A549 (cell line): ENCODE measurements at regions not wholly inside any gene's neighbourhood (a gene's known extent, or its start where the extent isn't known, plus 50 kb on each side); places are given as distances from the start of the nearest gene placed in this dataset.

ENCODE experiments used
- POLR2A ChIP-seq: IDR thresholded peaks from 2 replicates; pipeline ENCODE4 v1.6.1; 2012; ENCODE audit warnings: mild to moderate bottlenecking, low read length
- TF ChIP-seq, protein P1 (sequence below): fragments of >200 bp; sonication (Bioruptor Twin); formaldehyde crosslinking; IDR thresholded peaks from 3 replicates; pipeline ENCODE4 v1.5.1; 2016

DNA sequence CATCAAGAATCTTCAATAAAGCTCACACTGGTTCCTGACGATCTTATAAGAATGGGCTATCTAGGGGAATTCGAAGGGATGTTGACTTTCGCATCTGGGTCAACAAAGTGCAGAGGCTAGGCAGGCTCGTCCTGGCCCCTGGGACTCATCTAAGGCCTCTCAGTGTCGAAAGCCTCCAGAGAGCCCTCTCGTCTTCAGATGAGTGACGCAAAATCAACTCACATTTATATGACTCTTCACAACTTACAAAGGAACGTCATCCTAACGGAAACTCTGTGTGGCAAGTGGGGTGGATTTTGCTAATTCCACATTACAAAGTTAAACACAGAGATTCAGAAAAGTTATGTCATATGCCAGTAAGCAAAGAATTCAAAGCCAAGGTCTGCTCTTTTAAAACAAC is 270.5 kb upstream of the EXOC2 start:
- TF ChIP-seq, protein P1, sequence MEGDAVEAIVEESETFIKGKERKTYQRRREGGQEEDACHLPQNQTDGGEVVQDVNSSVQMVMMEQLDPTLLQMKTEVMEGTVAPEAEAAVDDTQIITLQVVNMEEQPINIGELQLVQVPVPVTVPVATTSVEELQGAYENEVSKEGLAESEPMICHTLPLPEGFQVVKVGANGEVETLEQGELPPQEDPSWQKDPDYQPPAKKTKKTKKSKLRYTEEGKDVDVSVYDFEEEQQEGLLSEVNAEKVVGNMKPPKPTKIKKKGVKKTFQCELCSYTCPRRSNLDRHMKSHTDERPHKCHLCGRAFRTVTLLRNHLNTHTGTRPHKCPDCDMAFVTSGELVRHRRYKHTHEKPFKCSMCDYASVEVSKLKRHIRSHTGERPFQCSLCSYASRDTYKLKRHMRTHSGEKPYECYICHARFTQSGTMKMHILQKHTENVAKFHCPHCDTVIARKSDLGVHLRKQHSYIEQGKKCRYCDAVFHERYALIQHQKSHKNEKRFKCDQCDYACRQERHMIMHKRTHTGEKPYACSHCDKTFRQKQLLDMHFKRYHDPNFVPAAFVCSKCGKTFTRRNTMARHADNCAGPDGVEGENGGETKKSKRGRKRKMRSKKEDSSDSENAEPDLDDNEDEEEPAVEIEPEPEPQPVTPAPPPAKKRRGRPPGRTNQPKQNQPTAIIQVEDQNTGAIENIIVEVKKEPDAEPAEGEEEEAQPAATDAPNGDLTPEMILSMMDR: no peak
- no peak for TF ChIP-seq POLR2A
